ENCODE measurements at regions not wholly inside any gene's neighbourhood (a gene's known extent, or its start where the extent isn't known, plus 50 kb on each side); places are given as distances from the start of the nearest gene placed in this dataset.

GRCh38 chr11:95445746-95446333 lies 214.8 kb upstream of the SESN3 start:
- TF ChIP-seq CTCF (conservative IDR thresholded peaks at IDR 0.05 in 1 of 2, IDR thresholded peaks at IDR 0.05 in 1 of 2; ENCODE audit: extremely low read depth in 1 of 2, insufficient read depth in 1 of 2, low read depth in 1 of 2, low read length in 2 of 2), result no peak
- no peak for TF ChIP-seq EZH2 (IDR thresholded peaks at IDR 0.05; ENCODE audit: borderline replicate concordance, low read length)

Data from mammary epithelial cell (primary cell).